AG20443 (cell line): ENCODE measurements at regions not wholly inside any gene's neighbourhood (a gene's known extent, or its start where the extent isn't known, plus 50 kb on each side); places are given as distances from the start of the nearest gene placed in this dataset.
"Not testable (repeated sequence)": the region's sequence is repeated elsewhere in the genome, so short reads cannot be mapped to it uniquely, and the experiment has no call there.

Source experiments
- DNase-seq: peaks from one replicate; pipeline ENCODE4 v3.0.0; 2012; ENCODE audit warnings: low spot score, mixed read lengths

GRCh38 chr9:129312251-129313122 lies 134.4 kb upstream of the IER5L start:
- DNase-seq: peak; percentile 1

GRCh38 chr9:129311643-129312042 lies 133.6 kb upstream of the IER5L start:
- peak; percentile 0 for DNase-seq

- peak; percentile 24 for DNase-seq
Measured at GRCh38 chr9:129310666-129311350, 132.7 kb upstream of the IER5L start.

GRCh38 chr9:129309906-129310305 lies 131.8 kb upstream of the IER5L start:
- peak; percentile 2 for DNase-seq

- peak; percentile 3 for DNase-seq
Measured at GRCh38 chr9:129309041-129309430, 131.0 kb upstream of the IER5L start.

GRCh38 chr9:129307227-129307970 lies 129.3 kb upstream of the IER5L start:
- peak; percentile 1 for DNase-seq

GRCh38 chr9:129306318-129306973 lies 128.4 kb upstream of the IER5L start:
- DNase-seq: peak; percentile 2

GRCh38 chr9:129305246-129305645 lies 127.2 kb upstream of the IER5L start:
- DNase-seq: no peak

GRCh38 chr9:129301941-129302340 lies 123.9 kb upstream of the IER5L start:
- no peak for DNase-seq

GRCh38 chr9:129296195-129296594 lies 118.1 kb upstream of the IER5L start:
- DNase-seq: not testable (repeated sequence)

GRCh38 chr9:129291041-129291501 lies 113.0 kb upstream of the IER5L start:
- DNase-seq: peak; percentile 8

GRCh38 chr9:129290606-129291005 lies 112.5 kb upstream of the IER5L start:
- DNase-seq: peak; percentile 5

- peak; percentile 4 for DNase-seq
Measured at GRCh38 chr9:129289883-129290282, 111.8 kb upstream of the IER5L start.

- peak; percentile 7 for DNase-seq
Measured at GRCh38 chr9:129289131-129289731, 111.2 kb upstream of the IER5L start.

GRCh38 chr9:129287619-129288305 lies 109.7 kb upstream of the IER5L start:
- peak; percentile 6 for DNase-seq

GRCh38 chr9:129285979-129286772 lies 108.1 kb upstream of the IER5L start:
- peak; percentile 3 for DNase-seq

GRCh38 chr9:129285382-129285781 lies 107.3 kb upstream of the IER5L start:
- peak; percentile 4 for DNase-seq

- peak; percentile 4 for DNase-seq
Measured at GRCh38 chr9:129284607-129285291, 106.7 kb upstream of the IER5L start.
